WTC11 (cell line): ENCODE measurements at regions not wholly inside any gene's neighbourhood (a gene's known extent, or its start where the extent isn't known, plus 50 kb on each side); places are given as distances from the start of the nearest gene placed in this dataset.

Source experiments
- ATAC-seq: fragments of 200-7000 bp; cut with Tn5 transposase; 2 replicates; pipeline ENCODE4 v1.10.0; 2021; ENCODE audit warnings: mild to moderate bottlenecking, moderate library complexity
- CTCF ChIA-PET: fragments of 300-600 bp; sonication (Branson Sonifier 250); formaldehyde crosslinking; loops from one replicate; lab custom pipeline; 2021; ENCODE audit warnings: antibody characterized with exemption; lab: Charles Lee
- POLR2A ChIA-PET: fragments of 350-600 bp; sonication (Branson Sonifier 250); formaldehyde crosslinking; loops from one replicate; lab custom pipeline; 2021; ENCODE audit warnings: antibody characterized with exemption; lab: Charles Lee
- DNase-seq: peaks from one replicate; pipeline ENCODE4 v3.0.0; 2021; ENCODE audit warnings: low spot score
- H3K27ac Mint-ChIP-seq: 2 replicates; pipeline ENCODE4 v1.8.0; 2021; ENCODE audit warnings: mixed read lengths
- H3K27me3 Mint-ChIP-seq: 2 replicates; pipeline ENCODE4 v1.8.0; 2021; ENCODE audit warnings: low read depth, mild to moderate bottlenecking, moderate library complexity, mixed read lengths
- H3K36me3 Mint-ChIP-seq: 2 replicates; pipeline ENCODE4 v1.8.0; 2021; ENCODE audit warnings: mixed read lengths
- H3K4me1 Mint-ChIP-seq: 2 replicates; pipeline ENCODE4 v1.8.0; 2022; ENCODE audit warnings: mixed read lengths
- H3K4me3 Mint-ChIP-seq: 2 replicates; pipeline ENCODE4 v1.8.0; 2021; ENCODE audit warnings: mild to moderate bottlenecking, moderate library complexity, mixed read lengths
- H3K9me3 Mint-ChIP-seq: 2 replicates; pipeline ENCODE4 v1.8.0; 2021; ENCODE audit warnings: mixed read lengths
- ATF2 ChIP-seq: sonication (generic); formaldehyde crosslinking; IDR thresholded peaks from 2 replicates; pipeline ENCODE4 v1.8.1; 2022; ENCODE audit warnings: low read depth, missing genetic modification reagents, borderline replicate concordance
- CREM ChIP-seq: sonication (generic); formaldehyde crosslinking; IDR thresholded peaks from 2 replicates; pipeline ENCODE4 v1.8.1; 2022; ENCODE audit warnings: mild to moderate bottlenecking, missing genetic modification reagents, moderate library complexity
- ERG ChIP-seq: fragments of 250-450 bp; sonication (Bioruptor Pico); IDR thresholded peaks from 2 replicates; pipeline ENCODE4 v1.8.0; 2021; ENCODE audit warnings: mild to moderate bottlenecking
- FOXJ3 ChIP-seq: sonication (generic); formaldehyde crosslinking; IDR thresholded peaks from 2 replicates; pipeline ENCODE4 v1.9.0; 2021; ENCODE audit warnings: missing genetic modification reagents, mild to moderate bottlenecking, borderline replicate concordance
- FOXP1 ChIP-seq: sonication (generic); formaldehyde crosslinking; IDR thresholded peaks from 2 replicates; pipeline ENCODE4 v1.8.0; 2022; ENCODE audit warnings: missing genetic modification reagents, mild to moderate bottlenecking, moderate library complexity, borderline replicate concordance
- FOXP4 ChIP-seq: sonication (generic); formaldehyde crosslinking; IDR thresholded peaks from 2 replicates; pipeline ENCODE4 v1.8.0; 2022; ENCODE audit warnings: mild to moderate bottlenecking, missing genetic modification reagents
- MAX ChIP-seq: sonication (generic); formaldehyde crosslinking; IDR thresholded peaks from 2 replicates; pipeline ENCODE4 v1.8.0; 2022; ENCODE audit warnings: mild to moderate bottlenecking, missing genetic modification reagents
- MXD4 ChIP-seq: fragments of 250-450 bp; sonication (Bioruptor Pico); IDR thresholded peaks from 2 replicates; pipeline ENCODE4 v1.8.0; 2021; ENCODE audit warnings: mild to moderate bottlenecking, moderate library complexity, borderline replicate concordance
- NFATC4 ChIP-seq: fragments of 250-450 bp; sonication (Bioruptor Pico); IDR thresholded peaks from 2 replicates; pipeline ENCODE4 v1.9.0; 2021; ENCODE audit warnings: mild to moderate bottlenecking
- NFYB ChIP-seq: sonication (generic); formaldehyde crosslinking; conservative IDR thresholded peaks from 2 replicates; pipeline ENCODE4 v1.8.0; 2022; ENCODE audit warnings: low read depth, missing genetic modification reagents
- NR2C2 ChIP-seq: sonication (generic); formaldehyde crosslinking; IDR thresholded peaks from 2 replicates; pipeline ENCODE4 v1.8.0; 2022; ENCODE audit warnings: mild to moderate bottlenecking, missing genetic modification reagents
- SMAD3 ChIP-seq: sonication (generic); formaldehyde crosslinking; IDR thresholded peaks from 2 replicates; pipeline ENCODE4 v1.8.0; 2022; ENCODE audit warnings: missing genetic modification reagents, mild to moderate bottlenecking, borderline replicate concordance
- TEAD1 ChIP-seq: sonication (generic); formaldehyde crosslinking; IDR thresholded peaks from 2 replicates; pipeline ENCODE4 v1.8.0; 2022; ENCODE audit warnings: mild to moderate bottlenecking, missing genetic modification reagents
- ZNF281 ChIP-seq: sonication (generic); formaldehyde crosslinking; IDR thresholded peaks from 2 replicates; pipeline ENCODE4 v1.8.0; 2023; ENCODE audit warnings: mild to moderate bottlenecking, missing genetic modification reagents
- TF ChIP-seq, protein P1 (sequence below): sonication (generic); formaldehyde crosslinking; IDR thresholded peaks from 2 replicates; pipeline ENCODE4 v1.8.0; 2022; ENCODE audit warnings: mild to moderate bottlenecking, missing genetic modification reagents
- TF ChIP-seq, protein P2 (sequence below): fragments of 250-450 bp; sonication (Bioruptor Pico); IDR thresholded peaks from 2 replicates; pipeline ENCODE4 v1.9.0; 2021; ENCODE audit warnings: mild to moderate bottlenecking
- TF ChIP-seq, protein P3 (sequence below): sonication (generic); formaldehyde crosslinking; IDR thresholded peaks from 2 replicates; pipeline ENCODE4 v1.8.1; 2022; ENCODE audit warnings: mild to moderate bottlenecking, missing genetic modification reagents, moderate library complexity, borderline replicate concordance

- DNase-seq (no peak), ATAC-seq (peak; percentile 19)
- ChIA-PET CTCF (interaction anchor here (0.9 to 3.4 kb wide), 7 partner anchors 12 to 181 kb away, joined by 3 to 12 read pairs (median 4); no protein-coding TSS in a partner anchor), POLR2A (interaction anchor here (1.3 kb wide), 1 partner anchor 33 kb away, joined by 3 read pairs; no protein-coding TSS in a partner anchor)
- no peak overlapping the region for H3K4me3 Mint-ChIP-seq
- peaks cover 10% of the 10 kb centered on the region for H3K9me3 Mint-ChIP-seq
- no peak for TF ChIP-seq ATF2
- TF ChIP-seq, protein P1, sequence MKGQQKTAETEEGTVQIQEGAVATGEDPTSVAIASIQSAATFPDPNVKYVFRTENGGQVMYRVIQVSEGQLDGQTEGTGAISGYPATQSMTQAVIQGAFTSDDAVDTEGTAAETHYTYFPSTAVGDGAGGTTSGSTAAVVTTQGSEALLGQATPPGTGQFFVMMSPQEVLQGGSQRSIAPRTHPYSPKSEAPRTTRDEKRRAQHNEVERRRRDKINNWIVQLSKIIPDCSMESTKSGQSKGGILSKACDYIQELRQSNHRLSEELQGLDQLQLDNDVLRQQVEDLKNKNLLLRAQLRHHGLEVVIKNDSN (CRISPR knock-in tag) = 0 out of 2 replicates have a peak, but pooled peaks have one; percentile 21
- H3K4me1 Mint-ChIP-seq = peaks cover 34% of the 10 kb centered on the region
- no peaks in the 10 kb centered on the region for H3K36me3 Mint-ChIP-seq
- no peaks in the 10 kb centered on the region; the same call in 1 of the 2 replicates for H3K27me3 Mint-ChIP-seq
- no peak overlapping the region for H3K27ac Mint-ChIP-seq
These were observed 199.9 kb upstream of the ZC3H12A start for GRCh38 chr1:37274486-37274885.

DNA sequence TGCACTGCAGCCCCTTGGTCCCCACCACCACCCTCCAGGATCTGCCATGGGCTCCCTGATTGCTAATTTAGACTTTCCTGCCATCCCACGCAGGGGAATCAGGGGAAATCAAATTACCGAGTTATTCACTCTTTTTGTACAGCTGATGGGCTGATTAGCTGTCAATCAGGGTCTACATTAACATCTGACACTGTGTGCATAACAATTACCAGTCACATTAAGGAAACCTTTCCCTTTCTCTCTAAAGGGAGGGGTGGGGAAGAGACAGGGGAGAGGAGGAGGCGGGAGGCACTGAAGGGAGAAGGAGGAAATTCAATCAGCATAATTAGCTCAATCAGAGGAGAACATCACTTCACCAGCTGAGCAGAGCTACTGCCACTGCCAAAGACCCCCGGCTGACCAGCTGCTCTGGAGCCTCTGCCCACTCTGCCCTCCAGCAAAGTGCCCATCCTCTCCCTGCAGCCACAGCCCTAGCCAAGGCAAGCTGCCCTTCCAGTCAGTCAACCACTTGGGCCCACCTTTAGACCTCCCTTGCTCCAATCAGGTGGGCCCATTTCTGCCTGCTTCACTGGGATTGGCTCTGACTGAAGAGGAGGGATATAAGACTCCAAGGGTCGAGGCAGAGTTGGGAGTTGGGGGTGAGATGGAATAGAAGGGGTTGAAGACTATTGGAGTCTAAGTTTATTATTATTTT lies 199.3 kb upstream of the ZC3H12A start:
- CTCF ChIA-PET = interaction anchor here (1.0 to 3.4 kb wide), 6 partner anchors 12 to 180 kb away, joined by 3 to 12 read pairs (median 4); no protein-coding TSS in a partner anchor
- H3K9me3 Mint-ChIP-seq = peaks cover 16% of the 10 kb centered on the region
- no peak for DNase-seq
- H3K27me3 Mint-ChIP-seq = no peaks in the 10 kb centered on the region; the same call in 1 of the 2 replicates
- POLR2A ChIA-PET = interaction anchor here (1.3 kb wide), 1 partner anchor 33 kb away, joined by 3 read pairs; no protein-coding TSS in a partner anchor
- TF ChIP-seq TEAD1 (CRISPR knock-in tag) (no peak), SMAD3 (CRISPR knock-in tag) (no peak), NFYB (CRISPR knock-in tag) (peak; percentile 58), CREM (CRISPR knock-in tag) (no peak), FOXP1 (CRISPR knock-in tag) (no peak)
- TF ChIP-seq, protein P2, sequence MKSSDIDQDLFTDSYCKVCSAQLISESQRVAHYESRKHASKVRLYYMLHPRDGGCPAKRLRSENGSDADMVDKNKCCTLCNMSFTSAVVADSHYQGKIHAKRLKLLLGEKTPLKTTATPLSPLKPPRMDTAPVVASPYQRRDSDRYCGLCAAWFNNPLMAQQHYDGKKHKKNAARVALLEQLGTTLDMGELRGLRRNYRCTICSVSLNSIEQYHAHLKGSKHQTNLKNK (CRISPR knock-in tag) = no peak
- H3K36me3 Mint-ChIP-seq = peaks cover 5% of the 10 kb centered on the region
- H3K27ac Mint-ChIP-seq = no peak overlapping the region
- peak; percentile 85 for ATAC-seq
- H3K4me1 Mint-ChIP-seq = peaks cover 32% of the 10 kb centered on the region
- no peak overlapping the region for H3K4me3 Mint-ChIP-seq

GRCh38 chr1:37277366-37277765 lies 197.0 kb upstream of the ZC3H12A start:
- no peak overlapping the region for H3K27ac Mint-ChIP-seq
- POLR2A ChIA-PET = no interaction called here
- DNase-seq = no peak
- no peak for ATAC-seq
- H3K9me3 Mint-ChIP-seq = peaks cover 31% of the 10 kb centered on the region
- H3K4me1 Mint-ChIP-seq = peaks cover 28% of the 10 kb centered on the region
- CTCF ChIA-PET = no interaction called here
- no peak overlapping the region for H3K4me3 Mint-ChIP-seq
- TF ChIP-seq NFATC4 (no peak), FOXP1 (CRISPR knock-in tag) (no peak), ERG (no peak), FOXJ3 (no peak), MAX (CRISPR knock-in tag) (no peak)
- H3K27me3 Mint-ChIP-seq = no peaks in the 10 kb centered on the region; the same call in 1 of the 2 replicates
- peaks cover 11% of the 10 kb centered on the region for H3K36me3 Mint-ChIP-seq

DNA sequence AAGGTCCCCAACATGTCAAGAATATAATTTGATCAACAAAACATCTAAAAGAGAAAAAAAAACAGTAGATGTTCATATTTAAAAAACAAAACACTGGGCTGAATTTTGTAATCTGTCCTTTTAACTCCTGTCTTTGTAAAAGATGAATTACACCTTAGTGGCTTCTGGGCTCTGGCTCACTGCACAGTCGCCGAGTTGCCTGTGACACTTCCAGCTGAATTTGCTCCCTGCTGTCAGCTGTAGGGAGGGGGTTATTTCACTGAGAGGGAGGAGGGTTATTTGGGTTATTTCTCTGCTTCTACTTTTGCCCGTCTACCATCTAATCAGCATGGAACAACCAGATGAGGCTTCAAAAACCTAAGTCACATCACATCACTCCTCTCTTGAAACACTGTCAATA lies 193.0 kb upstream of the ZC3H12A start:
- Mint-ChIP-seq H3K27ac (no peak overlapping the region), H3K4me1 (peaks cover 12% of the 10 kb centered on the region; the same call in 1 of the 2 replicates), H3K36me3 (peaks cover 11% of the 10 kb centered on the region), H3K4me3 (no peak overlapping the region), H3K9me3 (peaks cover 35% of the 10 kb centered on the region), H3K27me3 (peaks cover 9% of the 10 kb centered on the region)
- ChIA-PET POLR2A (no interaction called here), CTCF (interaction anchor here (0.6 to 1.0 kb wide), 2 partner anchors 12 to 881 kb away, joined by 3 read pairs; no protein-coding TSS in a partner anchor)
- ATAC-seq = no peak
- DNase-seq = no peak
- TF ChIP-seq ZNF281 (CRISPR knock-in tag) = no peak
- TF ChIP-seq, protein P3, sequence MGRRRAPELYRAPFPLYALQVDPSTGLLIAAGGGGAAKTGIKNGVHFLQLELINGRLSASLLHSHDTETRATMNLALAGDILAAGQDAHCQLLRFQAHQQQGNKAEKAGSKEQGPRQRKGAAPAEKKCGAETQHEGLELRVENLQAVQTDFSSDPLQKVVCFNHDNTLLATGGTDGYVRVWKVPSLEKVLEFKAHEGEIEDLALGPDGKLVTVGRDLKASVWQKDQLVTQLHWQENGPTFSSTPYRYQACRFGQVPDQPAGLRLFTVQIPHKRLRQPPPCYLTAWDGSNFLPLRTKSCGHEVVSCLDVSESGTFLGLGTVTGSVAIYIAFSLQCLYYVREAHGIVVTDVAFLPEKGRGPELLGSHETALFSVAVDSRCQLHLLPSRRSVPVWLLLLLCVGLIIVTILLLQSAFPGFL (CRISPR knock-in tag) = no peak
- TF ChIP-seq NR2C2 (CRISPR knock-in tag) = no peak
- no peak for TF ChIP-seq MXD4
- no peak for TF ChIP-seq FOXP4 (CRISPR knock-in tag)
